IPS-20b (cell line): ENCODE measurements at regions not wholly inside any gene's neighbourhood (a gene's known extent, or its start where the extent isn't known, plus 50 kb on each side); places are given as distances from the start of the nearest gene placed in this dataset.

Experiments used
- H3K27ac ChIP-seq: one replicate; pipeline ENCODE4 v1.5.1; 2013; ENCODE audit warnings: low read length
- H3K27me3 ChIP-seq: 2 replicates; pipeline ENCODE4 v1.6.1; 2013; ENCODE audit warnings: mild to moderate bottlenecking, low read length, inconsistent platforms; ENCODE audit not compliant: insufficient read depth
- H3K36me3 ChIP-seq: 2 replicates; pipeline ENCODE4 v1.6.1; 2013; ENCODE audit warnings: low read depth, mild to moderate bottlenecking, inconsistent platforms, low read length, moderate library complexity; ENCODE audit not compliant: insufficient read depth
- H3K4me1 ChIP-seq: 2 replicates; pipeline ENCODE4 v1.6.1; 2013; ENCODE audit warnings: mild to moderate bottlenecking, control low read depth, inconsistent platforms, low read length, moderate library complexity; ENCODE audit not compliant: insufficient read depth
- H3K4me3 ChIP-seq: 2 replicates; pipeline ENCODE4 v1.5.1; 2013; ENCODE audit warnings: mild to moderate bottlenecking, low read length, inconsistent platforms
- H3K9ac ChIP-seq: 2 replicates; pipeline ENCODE4 v1.6.1; 2013; ENCODE audit warnings: low read depth, mild to moderate bottlenecking, inconsistent platforms, low read length, moderate library complexity
- H3K9me3 ChIP-seq: 2 replicates; pipeline ENCODE4 v1.6.1; 2013; ENCODE audit warnings: mild to moderate bottlenecking, low read depth, low read length, inconsistent platforms; ENCODE audit not compliant: insufficient read depth

DNA sequence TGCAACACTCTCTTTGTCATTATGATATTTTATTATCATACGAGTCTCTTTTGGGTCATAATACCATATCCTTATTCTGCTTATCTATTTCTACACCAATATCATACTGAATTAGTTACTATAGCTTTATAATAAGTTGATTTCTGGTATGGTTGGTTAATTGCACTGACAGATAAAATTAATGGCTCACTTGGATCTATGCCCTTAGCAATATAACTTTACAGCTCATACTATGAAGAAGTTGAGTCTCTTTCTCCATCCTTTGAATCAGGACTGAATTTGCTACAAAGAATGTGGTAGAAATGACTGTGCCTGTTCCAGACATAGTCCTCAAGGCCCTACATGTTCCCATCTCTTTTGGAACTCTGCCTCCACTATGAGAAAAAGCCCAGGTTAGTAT lies 139.7 kb upstream of the DYRK2 start:
- H3K9ac ChIP-seq, result no peak overlapping the region
- peaks cover 6% of the 10 kb centered on the region; the same call in 1 of the 2 replicates for H3K4me1 ChIP-seq
- H3K27me3 ChIP-seq, result no peaks in the 10 kb centered on the region
- no peaks in the 10 kb centered on the region for H3K36me3 ChIP-seq
- no peak overlapping the region for H3K4me3 ChIP-seq
- no peak overlapping the region for H3K27ac ChIP-seq
- H3K9me3 ChIP-seq, result no peaks in the 10 kb centered on the region

- H3K27ac ChIP-seq, result no peak overlapping the region
- no peaks in the 10 kb centered on the region for H3K9me3 ChIP-seq
- no peaks in the 10 kb centered on the region for H3K36me3 ChIP-seq
- H3K4me3 ChIP-seq, result no peak overlapping the region
- no peak overlapping the region for H3K9ac ChIP-seq
- peaks cover 6% of the 10 kb centered on the region; the same call in 1 of the 2 replicates for H3K4me1 ChIP-seq
- H3K27me3 ChIP-seq, result no peaks in the 10 kb centered on the region
Observed at GRCh38 chr12:67509666-67510386, 138.7 kb upstream of the DYRK2 start.

GRCh38 chr12:67512061-67512460 lies 136.5 kb upstream of the DYRK2 start:
- no peak overlapping the region for H3K27ac ChIP-seq
- no peaks in the 10 kb centered on the region for H3K27me3 ChIP-seq
- H3K9ac ChIP-seq, result no peak overlapping the region
- H3K4me1 ChIP-seq, result peaks cover 3% of the 10 kb centered on the region; the same call in 1 of the 2 replicates
- no peak overlapping the region for H3K4me3 ChIP-seq
- H3K9me3 ChIP-seq, result no peaks in the 10 kb centered on the region
- no peaks in the 10 kb centered on the region for H3K36me3 ChIP-seq

DNA sequence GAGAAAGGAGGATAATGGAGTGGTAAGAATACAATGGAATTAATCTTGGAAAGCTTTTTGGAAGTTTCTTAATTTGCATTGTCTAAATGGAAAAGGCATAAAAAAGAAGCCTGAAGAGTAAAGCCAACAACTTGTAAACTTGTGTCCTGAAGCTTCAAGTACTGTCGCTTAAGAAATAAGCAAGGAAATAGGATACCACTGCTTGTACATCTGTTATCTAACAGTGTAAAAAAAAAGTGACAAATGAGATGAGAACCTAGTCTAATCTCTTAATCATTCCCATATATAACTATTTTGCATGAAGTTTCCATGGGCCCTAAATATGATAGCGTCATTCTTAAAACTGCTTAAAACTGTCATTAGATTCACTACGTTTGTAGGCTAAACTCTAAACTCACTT lies 134.0 kb upstream of the DYRK2 start:
- Histone ChIP-seq H3K4me1 (peaks cover 3% of the 10 kb centered on the region; the same call in 1 of the 2 replicates), H3K27ac (no peak overlapping the region), H3K9me3 (no peaks in the 10 kb centered on the region), H3K27me3 (no peaks in the 10 kb centered on the region), H3K4me3 (no peak overlapping the region), H3K36me3 (no peaks in the 10 kb centered on the region), H3K9ac (no peak overlapping the region)

GRCh38 chr12:67515679-67516340 lies 132.7 kb upstream of the DYRK2 start:
- H3K9ac ChIP-seq, result no peak overlapping the region

GRCh38 chr12:67517181-67517887 lies 131.2 kb upstream of the DYRK2 start:
- Histone ChIP-seq H3K4me3 (no peak overlapping the region), H3K9me3 (no peaks in the 10 kb centered on the region)

More at GRCh38 chr12:67515679-67516340, 132.7 kb upstream of the DYRK2 start:
- H3K36me3 ChIP-seq, result no peaks in the 10 kb centered on the region
- peaks cover 13% of the 10 kb centered on the region for H3K4me1 ChIP-seq
- no peak overlapping the region for H3K4me3 ChIP-seq
- no peaks in the 10 kb centered on the region for H3K27me3 ChIP-seq
- no peak overlapping the region for H3K27ac ChIP-seq
- no peaks in the 10 kb centered on the region for H3K9me3 ChIP-seq

DNA sequence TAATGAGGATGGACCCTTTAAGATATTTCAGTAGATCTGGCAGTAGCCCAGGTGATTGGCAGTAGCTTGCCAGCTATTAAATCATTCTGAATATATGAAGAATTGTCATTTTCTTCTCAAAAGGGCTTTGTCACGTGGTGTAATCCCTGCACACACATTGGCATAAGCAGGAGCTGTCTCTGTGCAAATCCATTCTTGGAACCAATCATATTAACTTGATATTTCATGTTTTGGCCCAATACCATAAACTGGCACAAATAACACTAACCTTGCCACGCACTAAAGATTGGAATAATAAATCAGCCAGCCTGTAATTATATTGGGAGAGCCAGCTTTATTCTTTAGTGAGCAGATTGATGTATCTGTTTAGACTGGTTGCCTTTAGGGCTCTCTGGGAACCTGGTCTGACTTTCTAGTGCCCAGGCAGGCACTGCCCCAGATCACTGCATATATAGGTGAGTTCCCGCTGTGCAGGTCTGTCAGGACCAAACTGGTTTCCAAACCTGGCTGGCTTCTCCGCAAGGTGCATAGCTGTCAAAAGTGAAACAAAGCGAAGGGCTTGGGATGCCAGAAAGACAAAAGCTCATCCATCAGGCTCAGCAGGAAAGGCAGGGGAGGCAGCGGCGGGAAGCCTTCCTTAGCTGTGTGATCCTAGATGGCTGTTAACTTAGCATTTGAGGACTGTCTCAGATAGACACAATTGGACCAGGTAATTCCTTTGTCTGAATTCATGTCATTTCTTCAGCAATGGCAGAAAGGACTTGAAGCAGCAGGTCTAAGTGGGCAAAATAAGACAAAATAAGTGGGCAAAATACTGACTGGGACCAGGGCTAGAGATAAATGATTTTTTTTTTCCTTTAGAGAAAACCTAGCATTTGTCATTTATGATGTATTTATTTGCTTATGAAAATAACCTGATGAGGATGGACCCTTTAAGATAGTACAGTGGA lies 128.8 kb upstream of the DYRK2 start:
- Histone ChIP-seq H3K4me1 (peaks cover 24% of the 10 kb centered on the region), H3K4me3 (peak overlapping the region; percentile 46), H3K9ac (no peak overlapping the region), H3K36me3 (no peaks in the 10 kb centered on the region), H3K27ac (no peak overlapping the region), H3K27me3 (no peaks in the 10 kb centered on the region), H3K9me3 (no peaks in the 10 kb centered on the region)

More at GRCh38 chr12:67517181-67517887, 131.2 kb upstream of the DYRK2 start:
- Histone ChIP-seq H3K27me3 (no peaks in the 10 kb centered on the region), H3K4me1 (peaks cover 19% of the 10 kb centered on the region), H3K27ac (no peak overlapping the region), H3K9ac (no peak overlapping the region), H3K36me3 (no peaks in the 10 kb centered on the region)

DNA sequence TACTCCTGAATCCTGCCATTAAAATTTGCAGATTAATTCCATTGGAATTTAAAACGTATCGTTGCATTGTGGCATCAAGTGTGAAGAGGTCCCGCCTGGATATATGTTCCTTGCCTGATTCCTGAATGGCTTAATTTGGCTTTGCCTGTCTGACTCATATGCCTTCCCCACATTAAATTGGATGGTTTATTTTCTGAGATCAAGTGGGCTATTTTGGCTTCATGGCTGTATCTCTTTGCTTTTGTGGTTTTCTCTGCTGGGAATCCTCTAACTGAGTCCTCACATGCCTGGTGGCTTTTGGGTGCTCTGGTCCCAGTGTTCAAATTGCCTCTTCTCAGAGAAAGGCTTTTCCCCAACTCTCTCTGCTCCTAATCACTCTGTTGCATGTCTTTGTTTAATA lies 127.9 kb upstream of the DYRK2 start:
- peak overlapping the region; percentile 46 for H3K4me3 ChIP-seq
- H3K9me3 ChIP-seq, result no peaks in the 10 kb centered on the region
- no peaks in the 10 kb centered on the region for H3K36me3 ChIP-seq
- H3K27ac ChIP-seq, result no peak overlapping the region
- H3K4me1 ChIP-seq, result peaks cover 32% of the 10 kb centered on the region
- no peak overlapping the region for H3K9ac ChIP-seq
- no peaks in the 10 kb centered on the region for H3K27me3 ChIP-seq

DNA sequence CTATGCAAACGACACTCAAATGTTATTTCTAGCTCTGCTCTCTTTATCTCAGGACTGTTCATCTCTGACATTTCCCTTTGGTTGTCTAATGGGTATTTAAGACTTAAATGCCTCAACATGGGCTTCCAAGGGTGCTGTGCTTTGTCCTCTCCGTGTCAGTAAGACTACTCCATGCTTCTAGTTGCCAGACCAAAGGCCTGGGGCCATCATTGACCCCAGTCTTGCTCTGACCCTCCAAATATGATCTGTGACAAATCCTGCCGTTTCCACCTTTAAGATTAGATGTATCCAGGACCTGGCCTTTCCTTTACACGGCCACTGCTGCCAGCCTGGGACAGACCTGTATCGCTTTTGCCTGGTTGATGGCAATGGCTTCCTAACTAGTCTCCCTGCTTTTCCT lies 126.3 kb upstream of the DYRK2 start:
- Histone ChIP-seq H3K4me1 (peaks cover 39% of the 10 kb centered on the region), H3K9ac (no peak overlapping the region), H3K27me3 (no peaks in the 10 kb centered on the region), H3K9me3 (no peaks in the 10 kb centered on the region), H3K4me3 (no peak overlapping the region), H3K36me3 (no peaks in the 10 kb centered on the region), H3K27ac (no peak overlapping the region)

- no peaks in the 10 kb centered on the region for H3K27me3 ChIP-seq
- H3K27ac ChIP-seq, result no peak overlapping the region
- no peak overlapping the region for H3K9ac ChIP-seq
- H3K9me3 ChIP-seq, result no peaks in the 10 kb centered on the region
- no peak overlapping the region for H3K4me3 ChIP-seq
- no peaks in the 10 kb centered on the region for H3K36me3 ChIP-seq
- H3K4me1 ChIP-seq, result peaks cover 39% of the 10 kb centered on the region
Observed at GRCh38 chr12:67523538-67523937, 125.0 kb upstream of the DYRK2 start.
